Glomerular endothelial cell (primary cell): ENCODE measurements at regions not wholly inside any gene's neighbourhood (a gene's known extent, or its start where the extent isn't known, plus 50 kb on each side); places are given as distances from the start of the nearest gene placed in this dataset.
"Not testable (repeated sequence)": the region's sequence is repeated elsewhere in the genome, so short reads cannot be mapped to it uniquely, and the experiment has no call there.

ENCODE experiments used
- DNase-seq: peaks from one replicate; pipeline ENCODE4 v3.0.0-alpha.2; 2011; ENCODE audit warnings: low read depth, low spot score; ENCODE audit errors: extremely low read depth

GRCh38 chr3:35296944-35297343, 342.4 kb upstream of the ARPP21 start:
- not testable (repeated sequence) for DNase-seq

- no peak for DNase-seq
These were observed 333.9 kb upstream of the ARPP21 start for GRCh38 chr3:35305406-35305805.

GRCh38 chr3:35307296-35307695, 332.0 kb upstream of the ARPP21 start:
- no peak for DNase-seq

GRCh38 chr3:35316841-35317240, 322.5 kb upstream of the ARPP21 start:
- not testable (repeated sequence) for DNase-seq

GRCh38 chr3:35320646-35321407, 318.5 kb upstream of the ARPP21 start:
- DNase-seq = no peak

GRCh38 chr3:35322070-35322469, 317.3 kb upstream of the ARPP21 start:
- DNase-seq = peak; percentile 77

GRCh38 chr3:35335703-35336102, 303.6 kb upstream of the ARPP21 start:
- DNase-seq = no peak

GRCh38 chr3:35336601-35337000, 302.7 kb upstream of the ARPP21 start:
- DNase-seq = no peak

GRCh38 chr3:35338186-35338585, 301.1 kb upstream of the ARPP21 start:
- DNase-seq = no peak

- no peak for DNase-seq
These were observed 259.1 kb upstream of the ARPP21 start for GRCh38 chr3:35380196-35380595.

GRCh38 chr3:35383216-35383615, 256.1 kb upstream of the ARPP21 start:
- peak; percentile 10 for DNase-seq

- peak; percentile 83 for DNase-seq
These were observed 255.4 kb upstream of the ARPP21 start for GRCh38 chr3:35383719-35384555.

GRCh38 chr3:35385271-35385670, 254.1 kb upstream of the ARPP21 start:
- no peak for DNase-seq

GRCh38 chr3:35389907-35390306, 249.4 kb upstream of the ARPP21 start:
- DNase-seq = no peak

- DNase-seq = no peak
These were observed 247.1 kb upstream of the ARPP21 start for GRCh38 chr3:35392187-35392586.

- no peak for DNase-seq
These were observed 245.2 kb upstream of the ARPP21 start for GRCh38 chr3:35393901-35394799.

- DNase-seq = no peak
These were observed 244.4 kb upstream of the ARPP21 start for GRCh38 chr3:35394905-35395304.

GRCh38 chr3:35401671-35402070, 237.7 kb upstream of the ARPP21 start:
- DNase-seq = no peak

GRCh38 chr3:35404571-35404970, 234.8 kb upstream of the ARPP21 start:
- DNase-seq = no peak

GRCh38 chr3:35408882-35409281, 230.4 kb upstream of the ARPP21 start:
- no peak for DNase-seq

- DNase-seq = no peak
These were observed 229.3 kb upstream of the ARPP21 start for GRCh38 chr3:35409991-35410390.
